ENCODE measurements at regions not wholly inside any gene's neighbourhood (a gene's known extent, or its start where the extent isn't known, plus 50 kb on each side); places are given as distances from the start of the nearest gene placed in this dataset.

GRCh38 chr10:50990568-50991455 lies 83.5 kb upstream of the PRKG1 start:
- ChIA-PET CTCF (no interaction called here), POLR2A (no interaction called here)
- ATAC-seq (peak; percentile 4 to 62; a peak in 4 of 6 replicates), FAIRE-seq (no peak), DNase-seq (ENCODE audit: low read depth in 1 of 2, low spot score in 1 of 2) (peak in 1 of 2 experiments; percentile 14)
- Histone ChIP-seq H3K4me2 (peak overlapping the region; percentile 85), H3K4me1 (0 out of 3 replicates have a peak, but pooled peaks cover 4% of the 10 kb centered on the region), H3K4me3 (peak overlapping the region; percentile 46), H3K9me3 (no peaks in the 10 kb centered on the region), H3K27ac (no peak overlapping the region)
- TF ChIP-seq HOXB13 (CRISPR knock-in tag; IDR thresholded peaks at IDR 0.05; ENCODE audit: low read depth) (no peak), NPAS2 (CRISPR knock-in tag; IDR thresholded peaks at IDR 0.05; ENCODE audit: borderline replicate concordance) (no peak), MAZ (IDR thresholded peaks at IDR 0.05; ENCODE audit: borderline replicate concordance, low read depth, low read length) (no peak), SMC3 (IDR thresholded peaks at IDR 0.05) (no peak), HMGXB4 (CRISPR knock-in tag; IDR thresholded peaks at IDR 0.05; ENCODE audit: borderline replicate concordance) (no peak)
- WGBS (ENCODE audit: missing lambda C conversion rate): 15% methylated on average over 36 of the region's 49 CpGs

- Histone ChIP-seq H3K4me3 (peak overlapping the region; percentile 46), H3K4me1 (0 out of 3 replicates have a peak, but pooled peaks cover 4% of the 10 kb centered on the region), H3K9me3 (no peaks in the 10 kb centered on the region), H3K27ac (peak overlapping the region in 1 of 2 experiments; percentile 43; a peak in 2 of 6 replicates), H3K4me2 (peak overlapping the region; percentile 85)
- TF ChIP-seq RFX5 (IDR thresholded peaks at IDR 0.05): no peak
- TF ChIP-seq, protein P1, sequence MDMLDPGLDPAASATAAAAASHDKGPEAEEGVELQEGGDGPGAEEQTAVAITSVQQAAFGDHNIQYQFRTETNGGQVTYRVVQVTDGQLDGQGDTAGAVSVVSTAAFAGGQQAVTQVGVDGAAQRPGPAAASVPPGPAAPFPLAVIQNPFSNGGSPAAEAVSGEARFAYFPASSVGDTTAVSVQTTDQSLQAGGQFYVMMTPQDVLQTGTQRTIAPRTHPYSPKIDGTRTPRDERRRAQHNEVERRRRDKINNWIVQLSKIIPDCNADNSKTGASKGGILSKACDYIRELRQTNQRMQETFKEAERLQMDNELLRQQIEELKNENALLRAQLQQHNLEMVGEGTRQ (IDR thresholded peaks at IDR 0.05): no peak
- TF ChIP-seq EHF (CRISPR knock-in tag; IDR thresholded peaks at IDR 0.05): no peak
- no peak for TF ChIP-seq CHD4 (IDR thresholded peaks at IDR 0.05; ENCODE audit: borderline replicate concordance)
- TF ChIP-seq POLR2AphosphoS2 (conservative IDR thresholded peaks at IDR 0.05; ENCODE audit: low read length): no peak
- TF ChIP-seq BHLHE40 (IDR thresholded peaks at IDR 0.05; ENCODE audit: low read depth, low read length): no peak
- no peak for TF ChIP-seq ELK1 (IDR thresholded peaks at IDR 0.05; ENCODE audit: low read depth, low read length)
- TF ChIP-seq EP300 (IDR thresholded peaks at IDR 0.05): no peak
- no peak for TF ChIP-seq ATOH8 (CRISPR knock-in tag; IDR thresholded peaks at IDR 0.05; ENCODE audit: low read depth)
- TF ChIP-seq, protein P2, sequence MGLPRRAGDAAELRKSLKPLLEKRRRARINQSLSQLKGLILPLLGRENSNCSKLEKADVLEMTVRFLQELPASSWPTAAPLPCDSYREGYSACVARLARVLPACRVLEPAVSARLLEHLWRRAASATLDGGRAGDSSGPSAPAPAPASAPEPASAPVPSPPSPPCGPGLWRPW (IDR thresholded peaks at IDR 0.05): no peak
- TF ChIP-seq KDM5A (IDR thresholded peaks at IDR 0.05): no peak
- TF ChIP-seq HEYL (CRISPR knock-in tag; IDR thresholded peaks at IDR 0.05): no peak
- TF ChIP-seq, protein P3, sequence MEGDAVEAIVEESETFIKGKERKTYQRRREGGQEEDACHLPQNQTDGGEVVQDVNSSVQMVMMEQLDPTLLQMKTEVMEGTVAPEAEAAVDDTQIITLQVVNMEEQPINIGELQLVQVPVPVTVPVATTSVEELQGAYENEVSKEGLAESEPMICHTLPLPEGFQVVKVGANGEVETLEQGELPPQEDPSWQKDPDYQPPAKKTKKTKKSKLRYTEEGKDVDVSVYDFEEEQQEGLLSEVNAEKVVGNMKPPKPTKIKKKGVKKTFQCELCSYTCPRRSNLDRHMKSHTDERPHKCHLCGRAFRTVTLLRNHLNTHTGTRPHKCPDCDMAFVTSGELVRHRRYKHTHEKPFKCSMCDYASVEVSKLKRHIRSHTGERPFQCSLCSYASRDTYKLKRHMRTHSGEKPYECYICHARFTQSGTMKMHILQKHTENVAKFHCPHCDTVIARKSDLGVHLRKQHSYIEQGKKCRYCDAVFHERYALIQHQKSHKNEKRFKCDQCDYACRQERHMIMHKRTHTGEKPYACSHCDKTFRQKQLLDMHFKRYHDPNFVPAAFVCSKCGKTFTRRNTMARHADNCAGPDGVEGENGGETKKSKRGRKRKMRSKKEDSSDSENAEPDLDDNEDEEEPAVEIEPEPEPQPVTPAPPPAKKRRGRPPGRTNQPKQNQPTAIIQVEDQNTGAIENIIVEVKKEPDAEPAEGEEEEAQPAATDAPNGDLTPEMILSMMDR (IDR thresholded peaks at IDR 0.05): no peak
- DNase-seq (ENCODE audit: low read depth in 1 of 2, low spot score in 1 of 2): no peak
- ATAC-seq: peak; percentile 37 to 44; a peak in 5 of 6 replicates
- ChIA-PET POLR2A (no interaction called here), CTCF (no interaction called here)
- 4% methylated on average over 25 of the region's 72 CpGs for WGBS (ENCODE audit: missing lambda C conversion rate)
- FAIRE-seq: no peak
Observed at GRCh38 chr10:50991456-50992355, 82.6 kb upstream of the PRKG1 start.

Measured in A549 (cell line).